GM21723 (cell line): ENCODE measurements at regions not wholly inside any gene's neighbourhood (a gene's known extent, or its start where the extent isn't known, plus 50 kb on each side); places are given as distances from the start of the nearest gene placed in this dataset.

Experiments used
- ATAC-seq: cut with Tn5 transposase; IDR thresholded peaks from one replicate; pipeline ENCODE4 v1.9.1; 2021; ENCODE audit warnings: mild to moderate bottlenecking, moderate library complexity; ENCODE audit not compliant: unreplicated experiment

GRCh38 chr4:177568931-177569330 lies 126.7 kb upstream of the AGA start:
- ATAC-seq: no peak

GRCh38 chr4:177569434-177569833 lies 127.2 kb upstream of the AGA start:
- no peak for ATAC-seq

- no peak for ATAC-seq
Measured at GRCh38 chr4:177573507-177573906, 131.3 kb upstream of the AGA start.

- ATAC-seq: no peak
Measured at GRCh38 chr4:177574446-177574845, 132.2 kb upstream of the AGA start.

- no peak for ATAC-seq
Measured at GRCh38 chr4:177579649-177580048, 137.4 kb upstream of the AGA start.

GRCh38 chr4:177582992-177583391 lies 140.8 kb upstream of the AGA start:
- no peak for ATAC-seq

GRCh38 chr4:177587989-177588388 lies 145.8 kb upstream of the AGA start:
- no peak for ATAC-seq

GRCh38 chr4:177595386-177595785 lies 153.1 kb upstream of the AGA start:
- no peak for ATAC-seq

GRCh38 chr4:177596035-177596434 lies 153.8 kb upstream of the AGA start:
- ATAC-seq: no peak

- ATAC-seq: no peak
Measured at GRCh38 chr4:177596991-177597390, 154.8 kb upstream of the AGA start.

GRCh38 chr4:177605252-177605651 lies 163.0 kb upstream of the AGA start:
- ATAC-seq: no peak

- no peak for ATAC-seq
Measured at GRCh38 chr4:177607111-177607573, 164.9 kb upstream of the AGA start.

GRCh38 chr4:177611974-177612664 lies 169.9 kb upstream of the AGA start:
- ATAC-seq: no peak

GRCh38 chr4:177612684-177613083 lies 170.4 kb upstream of the AGA start:
- no peak for ATAC-seq

- ATAC-seq: no peak
Measured at GRCh38 chr4:177632481-177632880, 190.2 kb upstream of the AGA start.

GRCh38 chr4:177638871-177639270 lies 196.6 kb upstream of the AGA start:
- no peak for ATAC-seq

GRCh38 chr4:177640864-177641263 lies 198.6 kb upstream of the AGA start:
- ATAC-seq: no peak

- no peak for ATAC-seq
Measured at GRCh38 chr4:177660223-177660622, 218.0 kb upstream of the AGA start.

GRCh38 chr4:177667687-177668086 lies 225.4 kb upstream of the AGA start:
- ATAC-seq: no peak

- no peak for ATAC-seq
Measured at GRCh38 chr4:177671387-177671786, 229.2 kb upstream of the AGA start.

GRCh38 chr4:177671845-177672244 lies 229.6 kb upstream of the AGA start:
- no peak for ATAC-seq

GRCh38 chr4:177673985-177674489 lies 231.8 kb upstream of the AGA start:
- no peak for ATAC-seq

- no peak for ATAC-seq
Measured at GRCh38 chr4:177680308-177680707, 238.1 kb upstream of the AGA start.
